Gastrocnemius medialis (tissue), 4 donors: ENCODE measurements at regions not wholly inside any gene's neighbourhood (a gene's known extent, or its start where the extent isn't known, plus 50 kb on each side); places are given as distances from the start of the nearest gene placed in this dataset.

ENCODE experiments used
- ATAC-seq, 2 donors: fragments of 150-250 bp; one replicate each; pipeline ENCODE4 v1.9.1; 2016
- DNase-seq, 2 donors: peaks; one replicate each; pipeline ENCODE4 v3.0.0-alpha.2; 2019
- H3K27ac ChIP-seq, 4 donors: fragments of 200-600 bp; sonication (generic); 1 replicate in 1 of 4; 2 replicates in 3 of 4; pipeline ENCODE4 v1.5.1; 2016 to 2018; ENCODE audit warnings: mild to moderate bottlenecking in 2 of 4, moderate library complexity in 1 of 4
- H3K27me3 ChIP-seq, 3 donors: fragments of 200-600 bp; sonication (generic) in 2 of 3; 1 replicate in 1 of 3; 2 replicates in 2 of 3; pipeline versions ENCODE4 v1.5.1 to v1.6.0; 2016 to 2019; ENCODE audit warnings: mild to moderate bottlenecking in 1 of 3, moderate library complexity in 1 of 3
- H3K36me3 ChIP-seq, 2 donors: fragments of 200-600 bp; sonication (generic) in 1 of 2; one replicate each; pipeline ENCODE4 v1.5.1; 2017 to 2018
- H3K4me1 ChIP-seq, 2 donors: fragments of 200-600 bp; sonication (generic) in 1 of 2; one replicate each; pipeline ENCODE4 v1.5.1; 2016 to 2017; ENCODE audit warnings: mild to moderate bottlenecking in 2 of 2
- H3K4me3 ChIP-seq, 4 donors: fragments of 200-600 bp; sonication (generic) in 3 of 4; 1 replicate in 1 of 4; 2 replicates in 3 of 4; pipeline ENCODE4 v1.5.1; 2016 to 2019; ENCODE audit warnings: mild to moderate bottlenecking in 2 of 4
- H3K9me3 ChIP-seq, 3 donors: fragments of 200-600 bp; sonication (generic) in 2 of 3; 1 replicate in 1 of 3; 2 replicates in 2 of 3; pipeline ENCODE4 v1.5.1; 2016 to 2019
- POLR2A ChIP-seq, 2 donors: fragments of 450-650 bp; IDR thresholded peaks; one replicate each; pipeline ENCODE4 v1.6.1; 2017; ENCODE audit warnings: antibody characterized with exemption in 2 of 2, mild to moderate bottlenecking in 2 of 2, moderate library complexity in 2 of 2
- in situ Hi-C, 4 donors: fragments of 200-750 bp; cut with MboI; loops; one replicate each; pipeline versions ENCODE4 v1.15.0 to v1.8.0; 2017; ENCODE audit warnings: low sequenced_read_pairs in 4 of 4
- intact Hi-C: fragments of 100-400 bp; cut with DNase I; formaldehyde crosslinking; loops from one replicate; pipeline ENCODE4 v1.15.1; 2023; ENCODE audit warnings: low total_unique reads
- TF ChIP-seq, protein P1 (sequence below), 5 experiments: fragments of 450-650 bp in 3 of 5; fragments of 200-600 bp in 2 of 5; sonication (generic) in 2 of 5; IDR thresholded peaks in 4 of 5; conservative IDR thresholded peaks in 1 of 5; 1 replicate in 4 of 5; 2 replicates in 1 of 5; pipeline ENCODE4 v1.5.1; 2016 to 2019; ENCODE audit warnings: antibody characterized with exemption in 5 of 5, mild to moderate bottlenecking in 3 of 5, moderate library complexity in 3 of 5

DNA sequence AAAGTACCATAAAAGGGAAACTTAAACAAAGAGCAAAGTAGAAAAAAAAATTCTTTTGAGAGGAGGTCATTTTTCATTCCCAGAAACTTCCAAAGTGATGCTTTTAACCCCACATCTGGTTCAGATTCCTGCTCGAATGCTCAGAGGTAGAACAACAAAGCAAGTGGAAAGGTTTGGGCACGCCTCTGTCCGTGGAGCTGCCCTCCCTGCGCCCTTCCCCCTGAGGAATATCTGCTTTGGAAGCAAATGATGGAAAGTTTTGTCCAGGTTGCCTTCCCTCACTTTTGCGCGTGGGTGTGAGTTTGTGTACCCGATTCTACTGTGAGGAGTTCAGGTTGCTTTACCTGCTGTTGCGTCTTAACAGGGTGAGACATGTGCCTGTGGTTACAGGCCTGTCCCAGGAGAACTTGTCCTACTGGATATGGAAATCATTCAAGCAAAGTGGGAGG lies 110.2 kb downstream of the KLF5 start:
- in situ Hi-C loops, result no loop called here
- intact Hi-C loops, result no loop called here
- Histone ChIP-seq H3K4me3 (no peak overlapping the region), H3K27ac (no peak overlapping the region), H3K27me3 (no peaks in the 10 kb centered on the region), H3K4me1 (no peaks in the 10 kb centered on the region), H3K9me3 (no peaks in the 10 kb centered on the region), H3K36me3 (no peaks in the 10 kb centered on the region)
- DNase-seq (no peak), ATAC-seq (no peak)
- TF ChIP-seq, protein P1, sequence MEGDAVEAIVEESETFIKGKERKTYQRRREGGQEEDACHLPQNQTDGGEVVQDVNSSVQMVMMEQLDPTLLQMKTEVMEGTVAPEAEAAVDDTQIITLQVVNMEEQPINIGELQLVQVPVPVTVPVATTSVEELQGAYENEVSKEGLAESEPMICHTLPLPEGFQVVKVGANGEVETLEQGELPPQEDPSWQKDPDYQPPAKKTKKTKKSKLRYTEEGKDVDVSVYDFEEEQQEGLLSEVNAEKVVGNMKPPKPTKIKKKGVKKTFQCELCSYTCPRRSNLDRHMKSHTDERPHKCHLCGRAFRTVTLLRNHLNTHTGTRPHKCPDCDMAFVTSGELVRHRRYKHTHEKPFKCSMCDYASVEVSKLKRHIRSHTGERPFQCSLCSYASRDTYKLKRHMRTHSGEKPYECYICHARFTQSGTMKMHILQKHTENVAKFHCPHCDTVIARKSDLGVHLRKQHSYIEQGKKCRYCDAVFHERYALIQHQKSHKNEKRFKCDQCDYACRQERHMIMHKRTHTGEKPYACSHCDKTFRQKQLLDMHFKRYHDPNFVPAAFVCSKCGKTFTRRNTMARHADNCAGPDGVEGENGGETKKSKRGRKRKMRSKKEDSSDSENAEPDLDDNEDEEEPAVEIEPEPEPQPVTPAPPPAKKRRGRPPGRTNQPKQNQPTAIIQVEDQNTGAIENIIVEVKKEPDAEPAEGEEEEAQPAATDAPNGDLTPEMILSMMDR (IDR thresholded peaks at IDR 0.05 in 4 of 5, conservative IDR thresholded peaks at IDR 0.05 in 1 of 5), result no peak
- no peak for TF ChIP-seq POLR2A (IDR thresholded peaks at IDR 0.05)

GRCh38 chr13:73168226-73168952 lies 109.6 kb downstream of the KLF5 start:
- DNase-seq, result no peak
- Histone ChIP-seq H3K27me3 (no peaks in the 10 kb centered on the region), H3K27ac (no peak overlapping the region), H3K4me3 (no peak overlapping the region), H3K4me1 (no peaks in the 10 kb centered on the region), H3K36me3 (no peaks in the 10 kb centered on the region), H3K9me3 (no peaks in the 10 kb centered on the region)
- no peak for ATAC-seq
- TF ChIP-seq, protein P1 (IDR thresholded peaks at IDR 0.05 in 4 of 5, conservative IDR thresholded peaks at IDR 0.05 in 1 of 5), result no peak
- no peak for TF ChIP-seq POLR2A (IDR thresholded peaks at IDR 0.05)
- in situ Hi-C loops (no loop called here), intact Hi-C loops (no loop called here)

- ATAC-seq, result no peak
- in situ Hi-C loops, result no loop called here
- Histone ChIP-seq H3K4me3 (no peak overlapping the region), H3K27me3 (no peaks in the 10 kb centered on the region), H3K36me3 (no peaks in the 10 kb centered on the region), H3K9me3 (no peaks in the 10 kb centered on the region), H3K4me1 (no peaks in the 10 kb centered on the region), H3K27ac (no peak overlapping the region)
- no peak for DNase-seq
- intact Hi-C loops, result no loop called here
- TF ChIP-seq, protein P1 (IDR thresholded peaks at IDR 0.05 in 4 of 5, conservative IDR thresholded peaks at IDR 0.05 in 1 of 5), result no peak
- TF ChIP-seq POLR2A (IDR thresholded peaks at IDR 0.05), result no peak
These were observed 108.4 kb downstream of the KLF5 start for GRCh38 chr13:73167028-73167820.

DNA sequence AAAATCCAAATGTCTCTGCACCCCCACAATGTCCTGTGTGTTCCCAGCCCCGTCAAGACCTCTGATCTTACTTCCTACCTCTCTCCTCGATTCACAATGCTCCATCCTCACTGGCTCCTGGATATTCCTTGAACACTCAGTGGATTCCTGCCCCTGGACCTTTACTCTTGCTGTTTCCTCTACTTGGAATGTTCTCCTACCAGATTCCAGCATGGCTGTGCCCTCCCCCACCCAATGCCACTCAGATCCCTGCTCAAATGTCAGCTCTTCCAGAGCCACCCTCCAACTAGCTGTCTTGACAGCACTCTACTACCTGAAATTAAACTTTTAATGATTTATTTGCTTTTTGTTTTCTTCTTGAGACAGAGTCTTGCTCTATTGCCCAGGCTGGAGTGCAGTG lies 107.4 kb downstream of the KLF5 start:
- H3K9me3 ChIP-seq, result no peaks in the 10 kb centered on the region
- ATAC-seq (no peak), DNase-seq (no peak)
- TF ChIP-seq, protein P1 (IDR thresholded peaks at IDR 0.05 in 4 of 5, conservative IDR thresholded peaks at IDR 0.05 in 1 of 5), result no peak
- TF ChIP-seq POLR2A (IDR thresholded peaks at IDR 0.05), result no peak
- H3K27ac ChIP-seq, result no peak overlapping the region
- no peaks in the 10 kb centered on the region for H3K36me3 ChIP-seq
- intact Hi-C loops (no loop called here), in situ Hi-C loops (no loop called here)
- no peak overlapping the region for H3K4me3 ChIP-seq
- no peaks in the 10 kb centered on the region for H3K27me3 ChIP-seq
- H3K4me1 ChIP-seq, result no peaks in the 10 kb centered on the region
